ENCODE measurements at regions not wholly inside any gene's neighbourhood (a gene's known extent, or its start where the extent isn't known, plus 50 kb on each side); places are given as distances from the start of the nearest gene placed in this dataset.
"Not testable (repeated sequence)": the region's sequence is repeated elsewhere in the genome, so short reads cannot be mapped to it uniquely, and the experiment has no call there.

- TF ChIP-seq, protein P1, sequence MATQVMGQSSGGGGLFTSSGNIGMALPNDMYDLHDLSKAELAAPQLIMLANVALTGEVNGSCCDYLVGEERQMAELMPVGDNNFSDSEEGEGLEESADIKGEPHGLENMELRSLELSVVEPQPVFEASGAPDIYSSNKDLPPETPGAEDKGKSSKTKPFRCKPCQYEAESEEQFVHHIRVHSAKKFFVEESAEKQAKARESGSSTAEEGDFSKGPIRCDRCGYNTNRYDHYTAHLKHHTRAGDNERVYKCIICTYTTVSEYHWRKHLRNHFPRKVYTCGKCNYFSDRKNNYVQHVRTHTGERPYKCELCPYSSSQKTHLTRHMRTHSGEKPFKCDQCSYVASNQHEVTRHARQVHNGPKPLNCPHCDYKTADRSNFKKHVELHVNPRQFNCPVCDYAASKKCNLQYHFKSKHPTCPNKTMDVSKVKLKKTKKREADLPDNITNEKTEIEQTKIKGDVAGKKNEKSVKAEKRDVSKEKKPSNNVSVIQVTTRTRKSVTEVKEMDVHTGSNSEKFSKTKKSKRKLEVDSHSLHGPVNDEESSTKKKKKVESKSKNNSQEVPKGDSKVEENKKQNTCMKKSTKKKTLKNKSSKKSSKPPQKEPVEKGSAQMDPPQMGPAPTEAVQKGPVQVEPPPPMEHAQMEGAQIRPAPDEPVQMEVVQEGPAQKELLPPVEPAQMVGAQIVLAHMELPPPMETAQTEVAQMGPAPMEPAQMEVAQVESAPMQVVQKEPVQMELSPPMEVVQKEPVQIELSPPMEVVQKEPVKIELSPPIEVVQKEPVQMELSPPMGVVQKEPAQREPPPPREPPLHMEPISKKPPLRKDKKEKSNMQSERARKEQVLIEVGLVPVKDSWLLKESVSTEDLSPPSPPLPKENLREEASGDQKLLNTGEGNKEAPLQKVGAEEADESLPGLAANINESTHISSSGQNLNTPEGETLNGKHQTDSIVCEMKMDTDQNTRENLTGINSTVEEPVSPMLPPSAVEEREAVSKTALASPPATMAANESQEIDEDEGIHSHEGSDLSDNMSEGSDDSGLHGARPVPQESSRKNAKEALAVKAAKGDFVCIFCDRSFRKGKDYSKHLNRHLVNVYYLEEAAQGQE (IDR thresholded peaks at IDR 0.05; ENCODE audit: insufficient replicate concordance, low read depth) = not testable (repeated sequence)
- TF ChIP-seq CTCF (IDR thresholded peaks at IDR 0.05; ENCODE audit: insufficient read depth, low read length); POLR2AphosphoS5 (IDR thresholded peaks at IDR 0.05; ENCODE audit: low read depth): not testable (repeated sequence)
These were observed 181.9 kb upstream of the KYNU start for GRCh38 chr2:142695350-142696257.

All from HL-60 (cell line).